ENCODE measurements at regions not wholly inside any gene's neighbourhood (a gene's known extent, or its start where the extent isn't known, plus 50 kb on each side); places are given as distances from the start of the nearest gene placed in this dataset.

GRCh38 chrX:128931071-128931470 lies 592.2 kb downstream of the SMARCA1 start:
- no peak for TF ChIP-seq CTCF (IDR thresholded peaks at IDR 0.05; ENCODE audit: low read depth, low read length, missing control alignments)

GRCh38 chrX:128929271-128930057 lies 593.8 kb downstream of the SMARCA1 start:
- no peak for TF ChIP-seq CTCF (IDR thresholded peaks at IDR 0.05; ENCODE audit: low read depth, low read length, missing control alignments)
- no peak for DNase-seq (ENCODE audit: low read depth)
- H3K4me3 ChIP-seq (ENCODE audit: low read depth, low read length): no peak overlapping the region

More at GRCh38 chrX:128931071-128931470, 592.2 kb downstream of the SMARCA1 start:
- H3K4me3 ChIP-seq (ENCODE audit: low read depth, low read length): no peak overlapping the region
- DNase-seq (ENCODE audit: low read depth): no peak

GRCh38 chrX:128928636-128929035 lies 594.7 kb downstream of the SMARCA1 start:
- DNase-seq (ENCODE audit: low read depth): no peak
- H3K4me3 ChIP-seq (ENCODE audit: low read depth, low read length): no peak overlapping the region
- TF ChIP-seq CTCF (IDR thresholded peaks at IDR 0.05; ENCODE audit: low read depth, low read length, missing control alignments): no peak

GRCh38 chrX:128927363-128927762 lies 595.9 kb downstream of the SMARCA1 start:
- DNase-seq (ENCODE audit: low read depth): no peak
- no peak for TF ChIP-seq CTCF (IDR thresholded peaks at IDR 0.05; ENCODE audit: low read depth, low read length, missing control alignments)
- H3K4me3 ChIP-seq (ENCODE audit: low read depth, low read length): no peak overlapping the region

GRCh38 chrX:128906753-128907152 lies 616.5 kb downstream of the SMARCA1 start:
- H3K4me3 ChIP-seq (ENCODE audit: low read depth, low read length): no peak overlapping the region
- DNase-seq (ENCODE audit: low read depth): no peak
- no peak for TF ChIP-seq CTCF (IDR thresholded peaks at IDR 0.05; ENCODE audit: low read depth, low read length, missing control alignments)

GRCh38 chrX:128901018-128901417 lies 622.3 kb downstream of the SMARCA1 start:
- TF ChIP-seq CTCF (IDR thresholded peaks at IDR 0.05; ENCODE audit: low read depth, low read length, missing control alignments): no peak
- no peak overlapping the region for H3K4me3 ChIP-seq (ENCODE audit: low read depth, low read length)
- no peak for DNase-seq (ENCODE audit: low read depth)

- no peak overlapping the region for H3K4me3 ChIP-seq (ENCODE audit: low read depth, low read length)
- no peak for DNase-seq (ENCODE audit: low read depth)
- TF ChIP-seq CTCF (IDR thresholded peaks at IDR 0.05; ENCODE audit: low read depth, low read length, missing control alignments): no peak
Observed at GRCh38 chrX:128897621-128898020, 625.7 kb downstream of the SMARCA1 start.

Measured in GM12864 (cell line).